Activated CD4-positive, alpha-beta T cell treated with anti-CD3 and anti-CD28 coated beads, Interleukin-2, amount 50 U/mL, for 24 hours (primary cell): ENCODE measurements at regions not wholly inside any gene's neighbourhood (a gene's known extent, or its start where the extent isn't known, plus 50 kb on each side); places are given as distances from the start of the nearest gene placed in this dataset.

ENCODE experiments used
- DNase-seq, 2 donors: peaks; one replicate each; pipeline ENCODE4 v3.0.0-alpha.2; 2020; ENCODE audit warnings: low read depth in 1 of 2, low spot score in 1 of 2

DNA sequence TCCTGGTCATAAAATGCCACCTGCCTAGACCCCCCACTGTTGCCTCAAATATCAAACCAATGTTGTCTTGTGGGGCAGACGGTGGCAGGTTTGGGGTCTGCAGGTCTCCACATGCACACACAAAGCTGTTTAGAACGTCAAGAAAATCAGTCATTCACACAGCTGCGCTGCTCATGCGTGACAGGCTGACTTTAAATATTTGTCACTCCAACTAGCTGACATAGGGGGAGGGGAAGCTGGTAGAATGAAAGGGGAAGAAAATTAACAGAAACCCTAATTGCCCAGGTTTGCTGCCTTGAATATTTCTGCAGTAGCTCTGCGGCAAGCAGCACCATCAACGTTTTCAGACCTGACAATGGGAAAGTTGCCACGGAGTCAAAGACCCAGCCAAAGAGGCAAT is 201.8 kb downstream of the ABHD5 start:
- no peak for DNase-seq

DNA sequence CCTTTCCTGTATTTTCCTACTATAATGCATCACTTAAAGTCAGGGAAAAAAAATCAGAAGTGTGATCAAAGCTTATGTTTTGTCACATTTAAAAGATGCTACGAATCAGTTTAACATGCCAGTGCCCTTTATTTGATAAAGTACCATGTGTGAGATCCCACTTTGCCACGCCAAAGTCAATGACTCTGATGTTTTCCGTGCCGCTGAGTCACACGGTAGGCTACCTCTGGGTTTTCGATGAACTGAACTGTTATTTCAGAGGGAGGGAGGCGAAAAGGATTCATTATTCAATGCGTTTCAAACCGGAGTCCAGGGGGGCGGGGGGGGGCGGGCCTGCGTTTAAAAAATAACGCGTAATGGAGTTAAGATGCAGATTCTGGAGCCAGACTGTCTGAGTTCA is 203.0 kb downstream of the ABHD5 start:
- DNase-seq, result peak in 1 of 2 donors; percentile 7

GRCh38 chr3:43894176-43895049 is 203.7 kb downstream of the ABHD5 start:
- DNase-seq, result peak in 1 of 2 donors; percentile 13

GRCh38 chr3:43895573-43895972 is 204.8 kb downstream of the ABHD5 start:
- DNase-seq, result no peak

GRCh38 chr3:43902415-43902814 is 211.7 kb downstream of the ABHD5 start:
- DNase-seq, result no peak

- no peak for DNase-seq
Observed at GRCh38 chr3:43905157-43905556, 214.4 kb downstream of the ABHD5 start.

- DNase-seq, result no peak
Observed at GRCh38 chr3:43906849-43907507, 216.2 kb downstream of the ABHD5 start.

GRCh38 chr3:43907508-43907858 is 216.7 kb downstream of the ABHD5 start:
- no peak for DNase-seq

- DNase-seq, result no peak
Observed at GRCh38 chr3:43908456-43908855, 217.7 kb downstream of the ABHD5 start.

DNA sequence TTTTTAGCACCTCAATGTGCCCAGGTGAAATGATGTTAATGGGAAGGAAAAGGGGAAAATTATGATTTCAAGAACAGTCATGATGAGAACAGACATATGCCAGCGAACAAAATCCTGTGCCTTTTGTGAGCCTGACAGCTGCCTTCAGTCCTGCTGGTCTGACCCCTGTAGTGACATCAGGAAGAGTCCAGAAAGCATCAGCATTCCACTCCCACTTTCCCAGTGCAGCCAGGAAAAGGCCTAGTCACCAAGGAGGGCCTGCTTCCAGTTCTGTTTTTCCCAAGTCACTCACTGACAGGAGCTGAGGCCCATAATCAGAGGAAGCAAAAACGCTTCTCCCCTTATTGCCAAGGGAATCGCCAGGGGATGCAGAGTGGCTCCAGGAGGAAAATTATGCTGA is 218.4 kb downstream of the ABHD5 start:
- DNase-seq, result no peak

DNA sequence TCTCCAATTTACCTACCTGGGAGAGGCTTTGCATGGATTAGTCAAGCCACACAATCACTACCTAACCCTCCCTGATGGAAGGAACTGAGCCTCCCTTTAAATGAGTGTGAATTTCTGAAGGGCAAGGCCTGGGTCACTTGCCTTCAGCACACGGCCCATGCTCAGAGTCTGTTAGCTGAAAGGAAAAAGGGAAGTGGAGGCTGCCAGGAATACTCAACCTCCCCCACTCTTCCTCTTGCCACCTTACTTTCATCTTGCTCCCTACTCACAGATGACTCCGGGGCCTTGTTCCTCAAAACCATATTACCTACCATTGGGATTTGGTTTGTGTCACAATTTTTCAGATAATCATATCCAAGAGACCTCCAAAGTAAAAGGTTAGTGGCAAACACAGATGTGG is 220.0 kb downstream of the ABHD5 start:
- no peak for DNase-seq

DNA sequence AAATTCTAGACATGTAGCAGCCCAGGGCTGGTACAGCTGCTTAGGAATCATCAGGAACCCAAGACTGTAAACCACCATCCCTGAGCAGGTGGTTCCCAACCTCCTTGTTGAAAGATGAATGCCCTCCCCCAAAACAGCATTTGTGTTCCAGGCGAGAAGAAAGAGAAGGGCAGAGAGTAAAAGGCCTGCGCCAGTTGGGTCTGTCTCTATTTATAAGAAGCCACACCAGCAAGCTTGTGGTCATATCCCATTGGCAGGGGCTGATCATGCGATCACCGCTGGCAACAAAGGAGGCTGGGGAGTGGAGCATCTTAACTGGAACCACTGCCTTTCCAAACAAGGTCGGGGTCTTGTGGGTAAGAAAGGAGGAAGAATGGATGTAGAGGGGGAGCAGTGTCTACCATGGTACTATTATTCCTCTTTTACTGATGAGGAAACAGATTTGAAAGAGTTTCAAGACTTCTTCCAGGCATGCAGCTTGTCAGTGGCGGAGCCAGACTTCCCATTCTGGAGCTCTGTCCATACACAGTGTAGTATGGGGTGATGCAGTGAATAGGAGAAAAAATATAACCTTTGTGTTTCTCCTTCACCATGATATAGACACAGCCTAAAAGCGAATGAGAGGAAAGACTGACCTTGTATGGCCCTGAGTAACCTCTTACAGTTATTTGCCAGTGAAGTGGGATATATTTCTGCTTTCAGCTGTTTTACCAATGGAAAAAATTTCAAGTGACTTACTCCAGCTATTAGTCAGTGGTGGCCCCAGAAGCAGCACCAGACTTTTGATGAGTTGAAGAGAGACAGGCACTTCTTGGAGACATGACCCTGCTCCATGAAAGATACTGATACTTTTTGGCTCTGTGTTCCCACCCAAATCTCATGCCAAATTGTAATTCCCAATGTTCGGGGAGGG is 222.6 kb downstream of the ABHD5 start:
- DNase-seq, result no peak

GRCh38 chr3:43914269-43914668 is 223.5 kb downstream of the ABHD5 start:
- DNase-seq, result no peak

GRCh38 chr3:43915546-43915945 is 224.8 kb downstream of the ABHD5 start:
- no peak for DNase-seq

DNA sequence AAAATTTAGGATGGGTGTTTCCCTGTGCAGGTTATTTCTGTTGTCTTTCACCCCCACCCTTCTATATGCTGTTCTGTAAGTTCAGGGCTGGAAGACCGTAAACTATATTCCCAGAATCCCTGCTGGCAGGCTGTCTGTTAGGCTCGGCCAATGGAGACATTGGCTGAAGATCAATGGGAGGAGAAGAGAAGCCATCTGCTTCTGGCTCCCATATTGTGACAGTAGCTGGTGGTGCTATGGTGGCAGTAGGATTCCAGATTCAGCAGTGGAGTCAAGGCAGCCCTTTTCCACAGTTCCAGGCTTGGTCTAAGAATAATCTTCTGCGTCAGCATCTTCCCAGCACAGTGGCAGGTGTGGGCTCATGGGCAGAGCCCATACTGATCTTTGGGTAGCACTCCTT is 226.6 kb downstream of the ABHD5 start:
- no peak for DNase-seq

DNA sequence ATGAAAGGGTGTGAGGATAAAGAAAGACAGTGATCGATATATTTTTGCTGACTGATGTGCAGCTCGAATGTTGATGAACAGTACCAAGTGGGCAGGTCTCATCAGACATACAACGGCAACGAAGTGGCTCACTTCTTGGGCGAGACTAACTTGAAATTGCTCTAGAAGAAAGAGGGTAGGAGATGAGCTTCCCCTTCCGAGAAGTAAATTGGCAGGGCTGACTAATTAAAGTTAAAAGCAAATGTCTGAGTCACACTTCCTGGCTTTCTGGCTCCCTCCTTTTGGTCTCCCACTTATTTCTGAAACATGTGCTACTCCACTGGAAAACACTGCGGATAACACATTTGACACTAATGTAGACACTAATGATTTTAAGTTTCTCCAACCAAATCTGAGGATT is 228.3 kb downstream of the ABHD5 start:
- no peak for DNase-seq

GRCh38 chr3:43921056-43921648 is 230.4 kb downstream of the ABHD5 start:
- DNase-seq, result no peak

DNA sequence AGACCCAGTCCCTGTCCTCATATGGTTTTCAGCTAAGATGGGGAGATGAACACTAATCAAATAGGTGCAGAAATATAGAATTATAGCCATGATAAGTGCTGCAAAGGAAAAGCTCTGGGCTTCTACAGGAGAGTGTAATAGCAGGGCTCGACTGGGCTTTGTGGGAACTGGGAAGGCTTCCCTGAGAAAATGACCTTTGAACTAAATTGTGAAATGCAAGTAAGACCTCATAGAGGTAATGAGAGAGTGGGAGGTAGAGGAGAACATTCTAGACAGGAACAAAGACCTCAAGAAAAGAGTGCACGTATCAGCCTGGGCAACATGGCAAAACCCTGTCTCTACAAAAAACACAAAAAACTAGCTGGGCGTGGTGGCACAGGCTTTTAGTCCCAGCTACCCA is 231.6 kb downstream of the ABHD5 start:
- DNase-seq, result no peak

- DNase-seq, result no peak
Observed at GRCh38 chr3:43923104-43923882, 232.6 kb downstream of the ABHD5 start.

GRCh38 chr3:43926055-43926454 is 235.3 kb downstream of the ABHD5 start:
- no peak for DNase-seq

DNA sequence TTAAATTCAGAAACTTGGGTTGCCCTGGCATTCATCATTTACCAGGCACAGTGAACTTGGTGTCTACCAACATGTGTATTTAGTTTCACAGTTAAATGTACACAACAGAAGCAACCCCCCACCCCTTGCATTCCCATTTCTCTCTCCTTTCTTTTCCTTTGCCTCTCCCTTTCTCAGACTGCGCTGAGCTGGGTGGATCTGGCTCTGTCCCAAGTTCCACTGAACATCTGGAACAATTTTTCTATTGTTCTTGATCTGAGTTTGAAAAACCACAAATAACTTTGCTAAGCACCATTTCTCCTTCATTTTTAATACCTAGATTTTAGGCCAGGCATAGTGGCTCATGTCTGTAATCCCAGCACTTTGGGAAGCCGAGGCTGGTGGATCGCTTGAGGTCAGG is 242.2 kb downstream of the ABHD5 start:
- DNase-seq, result no peak
